Neural progenitor cell (in vitro differentiated cells): ENCODE measurements at regions not wholly inside any gene's neighbourhood (a gene's known extent, or its start where the extent isn't known, plus 50 kb on each side); places are given as distances from the start of the nearest gene placed in this dataset.

Experiments
- DNase-seq: peaks from one replicate; pipeline ENCODE4 v3.0.0-alpha.2; 2016; ENCODE audit warnings: low spot score
- H2AFZ ChIP-seq: fragments of 200-600 bp; sonication (generic); replicated peaks from 2 replicates; pipeline ENCODE4 v1.6.1; 2016; ENCODE audit warnings: antibody characterized with exemption
- H3F3A ChIP-seq: fragments of 200-600 bp; sonication (generic); 2 replicates; pipeline ENCODE4 v1.6.1; 2016; ENCODE audit warnings: antibody characterized with exemption, low read depth
- H3K27ac ChIP-seq: fragments of 200-600 bp; sonication (generic); 2 replicates; pipeline ENCODE4 v1.5.1; 2016; ENCODE audit warnings: mild to moderate bottlenecking
- H3K27me3 ChIP-seq: fragments of 200-600 bp; sonication (generic); 2 replicates; pipeline ENCODE4 v1.6.1; 2016; ENCODE audit warnings: mild to moderate bottlenecking, moderate library complexity
- H3K36me3 ChIP-seq: fragments of 200-600 bp; sonication (generic); 2 replicates; pipeline ENCODE4 v1.5.1; 2016
- H3K4me1 ChIP-seq: fragments of 200-600 bp; sonication (generic); 2 replicates; pipeline ENCODE4 v1.6.1; 2016; ENCODE audit warnings: mixed run types
- H3K4me2 ChIP-seq: fragments of 200-600 bp; sonication (generic); 2 replicates; pipeline ENCODE4 v1.6.1; 2016
- H3K4me3 ChIP-seq: fragments of 200-600 bp; sonication (generic); 2 replicates; pipeline ENCODE4 v1.5.1; 2016
- H3K79me2 ChIP-seq: fragments of 200-600 bp; sonication (generic); 2 replicates; pipeline ENCODE4 v1.6.1; 2016; ENCODE audit warnings: low read depth
- H3K9ac ChIP-seq: fragments of 200-600 bp; sonication (generic); 2 replicates; pipeline ENCODE4 v1.6.1; 2016
- H3K9me3 ChIP-seq: fragments of 200-600 bp; sonication (generic); 2 replicates; pipeline ENCODE4 v1.5.1; 2016; ENCODE audit warnings: low read depth
- H4K20me1 ChIP-seq: fragments of 200-600 bp; sonication (generic); 2 replicates; pipeline ENCODE4 v1.6.1; 2016; ENCODE audit warnings: low read depth
- H3K27ac Mint-ChIP-seq: 3 replicates; pipeline ENCODE4 v1.8.0; 2021; ENCODE audit warnings: mixed read lengths
- H3K27me3 Mint-ChIP-seq: 2 replicates; pipeline ENCODE4 v1.8.0; 2022; ENCODE audit warnings: low read depth, mild to moderate bottlenecking, inconsistent platforms, moderate library complexity, mixed read lengths; ENCODE audit not compliant: insufficient read depth
- H3K36me3 Mint-ChIP-seq: 3 replicates; pipeline ENCODE4 v1.8.0; 2021; ENCODE audit warnings: mixed read lengths
- H3K4me1 Mint-ChIP-seq: 3 replicates; pipeline ENCODE4 v1.8.0; 2021; ENCODE audit warnings: mixed read lengths
- H3K4me3 Mint-ChIP-seq: 3 replicates; pipeline ENCODE4 v1.8.0; 2021; ENCODE audit warnings: mild to moderate bottlenecking, moderate library complexity, mixed read lengths
- H3K9me3 Mint-ChIP-seq: 3 replicates; pipeline ENCODE4 v1.8.0; 2020; ENCODE audit warnings: mixed read lengths
- EZH2 ChIP-seq: fragments of 200-600 bp; sonication (generic); IDR thresholded peaks from 2 replicates; pipeline ENCODE4 v1.6.1; 2017; ENCODE audit warnings: antibody characterized with exemption, mild to moderate bottlenecking, moderate library complexity
- EZH2phosphoT487 ChIP-seq: fragments of 200-600 bp; sonication (generic); IDR thresholded peaks from 2 replicates; pipeline ENCODE4 v1.6.1; 2017; ENCODE audit warnings: antibody characterized with exemption
- TF ChIP-seq, protein P1 (sequence below): fragments of 200-600 bp; sonication (generic); IDR thresholded peaks from 2 replicates; pipeline ENCODE4 v1.5.1; 2017; ENCODE audit warnings: antibody characterized with exemption, mild to moderate bottlenecking

DNA sequence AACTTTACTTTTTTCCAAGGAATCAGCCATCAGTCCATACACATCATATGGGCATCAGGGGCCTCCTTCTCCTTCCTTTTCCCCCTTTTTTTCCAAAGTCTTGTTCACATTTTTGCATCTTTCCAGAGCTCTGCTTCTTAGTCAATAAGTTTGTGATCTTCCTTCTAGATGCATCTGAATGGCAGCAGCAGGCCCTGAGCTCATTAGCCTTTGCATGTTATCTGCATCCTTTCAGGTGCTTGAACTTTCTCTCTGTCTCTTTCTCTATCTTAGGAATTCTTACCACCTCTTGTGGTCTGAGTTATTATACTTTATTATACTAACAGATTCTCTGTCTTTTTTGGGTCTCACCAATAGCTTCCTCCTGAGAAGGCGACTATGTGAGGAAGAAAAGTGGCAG, 312.4 kb upstream of the FANCL start:
- DNase-seq, result no peak
- Histone ChIP-seq H3K4me1 (peaks cover 5% of the 10 kb centered on the region), H3K79me2 (no peaks in the 10 kb centered on the region), H3K4me2 (no peak overlapping the region), H3K4me3 (no peak overlapping the region), H3K9ac (no peak overlapping the region), H3K9me3 (no peaks in the 10 kb centered on the region), H3K36me3 (no peaks in the 10 kb centered on the region), H4K20me1 (no peaks in the 10 kb centered on the region), H2AFZ (no peak overlapping the region), H3K27me3 (no peaks in the 10 kb centered on the region), H3K27ac (no peak overlapping the region), H3F3A (peaks cover 6% of the 10 kb centered on the region)
- Mint-ChIP-seq H3K9me3 (no peaks in the 10 kb centered on the region), H3K27me3 (no peaks in the 10 kb centered on the region), H3K4me1 (no peaks in the 10 kb centered on the region), H3K4me3 (no peak overlapping the region), H3K27ac (no peak overlapping the region), H3K36me3 (no peaks in the 10 kb centered on the region)
- TF ChIP-seq EZH2phosphoT487 (no peak), EZH2 (no peak)
- TF ChIP-seq, protein P1, sequence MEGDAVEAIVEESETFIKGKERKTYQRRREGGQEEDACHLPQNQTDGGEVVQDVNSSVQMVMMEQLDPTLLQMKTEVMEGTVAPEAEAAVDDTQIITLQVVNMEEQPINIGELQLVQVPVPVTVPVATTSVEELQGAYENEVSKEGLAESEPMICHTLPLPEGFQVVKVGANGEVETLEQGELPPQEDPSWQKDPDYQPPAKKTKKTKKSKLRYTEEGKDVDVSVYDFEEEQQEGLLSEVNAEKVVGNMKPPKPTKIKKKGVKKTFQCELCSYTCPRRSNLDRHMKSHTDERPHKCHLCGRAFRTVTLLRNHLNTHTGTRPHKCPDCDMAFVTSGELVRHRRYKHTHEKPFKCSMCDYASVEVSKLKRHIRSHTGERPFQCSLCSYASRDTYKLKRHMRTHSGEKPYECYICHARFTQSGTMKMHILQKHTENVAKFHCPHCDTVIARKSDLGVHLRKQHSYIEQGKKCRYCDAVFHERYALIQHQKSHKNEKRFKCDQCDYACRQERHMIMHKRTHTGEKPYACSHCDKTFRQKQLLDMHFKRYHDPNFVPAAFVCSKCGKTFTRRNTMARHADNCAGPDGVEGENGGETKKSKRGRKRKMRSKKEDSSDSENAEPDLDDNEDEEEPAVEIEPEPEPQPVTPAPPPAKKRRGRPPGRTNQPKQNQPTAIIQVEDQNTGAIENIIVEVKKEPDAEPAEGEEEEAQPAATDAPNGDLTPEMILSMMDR, result no peak

DNA sequence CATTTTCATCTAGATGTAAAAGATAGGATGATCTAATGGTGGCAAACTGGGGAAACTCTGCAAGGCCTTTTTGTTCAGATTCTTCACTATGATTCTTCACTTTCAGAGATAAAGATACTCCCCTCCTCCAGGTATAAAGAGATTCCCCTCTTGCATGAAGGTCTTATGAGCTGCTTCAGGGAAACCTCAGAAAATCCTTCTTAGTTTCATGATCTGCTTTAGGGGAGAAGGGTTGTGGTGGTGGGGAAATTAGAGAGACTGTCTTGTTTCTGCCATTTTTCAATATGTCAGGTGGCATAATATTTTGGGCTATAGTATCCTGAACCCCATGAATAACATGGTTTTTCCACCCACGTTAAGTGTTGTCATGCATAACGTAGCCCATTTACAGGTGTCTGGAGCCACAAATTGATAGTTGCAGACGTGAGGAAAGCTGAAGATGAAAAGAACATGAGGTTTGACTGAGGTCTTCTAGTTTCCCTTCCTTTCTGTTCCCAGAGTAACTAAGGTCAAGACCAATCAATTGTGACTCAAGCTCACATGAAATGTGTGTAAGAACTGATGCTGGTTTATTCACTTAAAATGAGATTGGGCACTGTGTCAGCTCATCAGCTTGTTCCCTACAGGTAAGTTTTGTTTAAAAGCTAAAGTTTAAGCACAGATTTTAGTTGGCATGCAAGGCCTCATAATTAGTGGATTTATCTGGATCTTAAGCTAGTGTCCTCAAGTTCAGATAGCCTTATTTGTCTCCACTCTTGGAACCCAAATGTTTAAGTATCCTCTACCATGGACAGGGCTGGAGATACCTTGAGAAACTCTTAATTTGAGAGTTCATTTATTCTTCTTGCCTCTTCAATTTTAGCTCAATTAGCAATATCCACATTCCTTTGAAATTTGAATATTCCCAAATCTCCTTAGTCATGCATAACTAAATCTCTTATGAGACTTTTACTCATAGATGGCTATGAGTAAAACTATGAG, 304.5 kb upstream of the FANCL start:
- Histone ChIP-seq H4K20me1 (no peaks in the 10 kb centered on the region), H2AFZ (no peak overlapping the region), H3K4me1 (peaks cover 40% of the 10 kb centered on the region), H3K9ac (no peak overlapping the region), H3K27me3 (no peaks in the 10 kb centered on the region), H3K4me3 (no peak overlapping the region), H3F3A (peaks cover 15% of the 10 kb centered on the region), H3K4me2 (no peak overlapping the region), H3K9me3 (no peaks in the 10 kb centered on the region), H3K27ac (no peak overlapping the region), H3K36me3 (no peaks in the 10 kb centered on the region), H3K79me2 (no peaks in the 10 kb centered on the region)
- peaks cover 16% of the 10 kb centered on the region for H3K4me1 Mint-ChIP-seq
- TF ChIP-seq, protein P1, result no peak
- TF ChIP-seq EZH2phosphoT487, result no peak
- no peak for TF ChIP-seq EZH2
- H3K27ac Mint-ChIP-seq, result no peak overlapping the region
- no peaks in the 10 kb centered on the region for H3K27me3 Mint-ChIP-seq
- H3K36me3 Mint-ChIP-seq, result no peaks in the 10 kb centered on the region
- no peaks in the 10 kb centered on the region for H3K9me3 Mint-ChIP-seq
- no peak overlapping the region for H3K4me3 Mint-ChIP-seq
- no peak for DNase-seq

DNA sequence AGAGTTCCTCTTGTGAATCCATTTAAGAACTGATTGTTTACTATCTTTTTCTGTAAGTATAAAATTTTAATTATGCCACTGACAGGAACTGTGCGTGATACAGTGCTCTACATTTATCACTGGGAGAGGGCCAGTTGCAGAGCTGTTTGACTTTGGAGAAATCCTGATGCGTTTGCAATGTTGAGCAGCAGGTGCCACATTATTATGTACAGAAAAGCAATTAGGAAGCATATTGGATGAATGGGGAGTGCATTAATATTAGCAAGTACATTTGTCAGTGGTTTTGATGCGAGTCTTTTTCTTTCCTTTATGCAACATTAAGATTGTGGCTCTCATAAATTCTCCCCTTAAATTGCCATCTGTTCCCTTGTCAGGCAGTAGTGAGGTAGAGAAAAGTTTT, 302.3 kb upstream of the FANCL start:
- Histone ChIP-seq H3K4me2 (no peak overlapping the region), H2AFZ (no peak overlapping the region), H3K9me3 (no peaks in the 10 kb centered on the region), H3K79me2 (no peaks in the 10 kb centered on the region), H3K27me3 (no peaks in the 10 kb centered on the region), H3K9ac (no peak overlapping the region), H3K4me1 (peaks cover 61% of the 10 kb centered on the region), H3K4me3 (no peak overlapping the region), H3K27ac (no peak overlapping the region), H3F3A (peaks cover 21% of the 10 kb centered on the region), H4K20me1 (no peaks in the 10 kb centered on the region), H3K36me3 (no peaks in the 10 kb centered on the region)
- Mint-ChIP-seq H3K4me3 (no peak overlapping the region), H3K4me1 (peaks cover 30% of the 10 kb centered on the region), H3K27me3 (no peaks in the 10 kb centered on the region), H3K36me3 (no peaks in the 10 kb centered on the region), H3K27ac (no peak overlapping the region), H3K9me3 (no peaks in the 10 kb centered on the region)
- no peak for DNase-seq
- no peak for TF ChIP-seq EZH2phosphoT487
- TF ChIP-seq, protein P1, result no peak
- no peak for TF ChIP-seq EZH2
